Endothelial cell of umbilical vein (primary cell): ENCODE measurements at regions not wholly inside any gene's neighbourhood (a gene's known extent, or its start where the extent isn't known, plus 50 kb on each side); places are given as distances from the start of the nearest gene placed in this dataset.

ENCODE experiments used
- BruUV-seq: library from RNA; stranded (reverse); fragments of 400-500 nt; replicated peaks from 2 replicates; lab custom pipeline; 2021; lab: Mats Ljungman, UMichigan
- CTCF ChIA-PET: fragments of 300-600, 350-600 bp; sonication (Branson Sonifier 250); formaldehyde crosslinking; loops from one replicate; lab custom pipeline; 2021; ENCODE audit warnings: antibody characterized with exemption, inconsistent platforms; lab: Charles Lee
- POLR2A ChIA-PET: fragments of 300-600, 350-600 bp; sonication (Branson Sonifier 250); formaldehyde crosslinking; loops from one replicate; lab custom pipeline; 2021; ENCODE audit warnings: antibody characterized with exemption, inconsistent platforms; lab: Charles Lee
- DNase-seq: peaks from one replicate; pipeline ENCODE4 v3.0.0-alpha.2; 2011; ENCODE audit warnings: low read depth, low spot score
- FAIRE-seq: peaks from 2 replicates; lab custom pipeline; 2011; peaks lifted over from hg19 to GRCh38; lab: Jason Lieb, UNC
- H2AFZ ChIP-seq: 2 replicates; pipeline ENCODE4 v1.6.0; 2012; ENCODE audit warnings: low read depth, low read length, control low read depth, inconsistent platforms
- H3K27ac ChIP-seq: 2 replicates; pipeline ENCODE4 v1.5.1; 2011; ENCODE audit warnings: low read depth, mild to moderate bottlenecking, control low read depth, low read length, moderate library complexity; ENCODE audit not compliant: insufficient read depth
- H3K27me3 ChIP-seq, 2 experiments: 2 replicates each; pipeline versions ENCODE4 v1.6.0 to v1.6.1; 2011; ENCODE audit warnings: low read length in 2 of 2, mixed read lengths in 1 of 2; ENCODE audit not compliant: control insufficient read depth in 2 of 2, insufficient read depth in 2 of 2
- H3K36me3 ChIP-seq, 2 experiments: 2 replicates in 1 of 2; 3 replicates in 1 of 2; pipeline ENCODE4 v1.5.1; 2011; ENCODE audit warnings: low read length in 2 of 2, mild to moderate bottlenecking in 1 of 2, moderate library complexity in 1 of 2; ENCODE audit not compliant: control insufficient read depth in 2 of 2, insufficient read depth in 2 of 2; ENCODE audit errors: extremely low read depth in 1 of 2
- H3K4me1 ChIP-seq: 3 replicates; pipeline ENCODE4 v1.5.1; 2011; ENCODE audit warnings: mild to moderate bottlenecking, low read length; ENCODE audit not compliant: control insufficient read depth, insufficient read depth; ENCODE audit errors: extremely low read depth
- H3K4me2 ChIP-seq: 2 replicates; pipeline ENCODE4 v1.6.1; 2011; ENCODE audit warnings: low read length, control low read depth, mixed read lengths; ENCODE audit not compliant: insufficient read depth
- H3K4me3 ChIP-seq, 3 experiments: fragments of 200-600 bp in 1 of 3; sonication (generic), shearing (Covaris generic) in 1 of 3; replicated peaks in 1 of 3; 2 replicates each; pipeline ENCODE4 v1.5.1; 2011 to 2016; ENCODE audit warnings: control low read depth in 3 of 3, low read length in 3 of 3, mild to moderate bottlenecking in 2 of 3, inconsistent platforms in 1 of 3, low read depth in 1 of 3, moderate library complexity in 1 of 3; ENCODE audit not compliant: insufficient read depth in 1 of 3
- H3K79me2 ChIP-seq: 2 replicates; pipeline ENCODE4 v1.6.0; 2012; ENCODE audit warnings: low read length, inconsistent platforms; ENCODE audit not compliant: control insufficient read depth, insufficient read depth
- H3K9ac ChIP-seq: replicated peaks from 2 replicates; pipeline ENCODE3; 2011; ENCODE audit warnings: low read length, control low read depth; ENCODE audit not compliant: insufficient read depth; ENCODE audit errors: extremely low read depth
- H3K9me1 ChIP-seq: replicated peaks from 3 replicates; pipeline ENCODE4 v1.6.0; 2011; ENCODE audit warnings: mild to moderate bottlenecking, low read length; ENCODE audit not compliant: control insufficient read depth, insufficient read depth; ENCODE audit errors: extremely low read depth
- H3K9me3 ChIP-seq: replicated peaks from 2 replicates; pipeline ENCODE4 v1.5.1; 2012; ENCODE audit warnings: low read length, inconsistent platforms; ENCODE audit not compliant: control insufficient read depth, insufficient read depth
- H4K20me1 ChIP-seq: replicated peaks from 2 replicates; pipeline ENCODE3; 2011; ENCODE audit warnings: mild to moderate bottlenecking, low read length; ENCODE audit not compliant: control insufficient read depth, insufficient read depth; ENCODE audit errors: extremely low read depth
- EZH2 ChIP-seq: IDR thresholded peaks from 2 replicates; pipeline ENCODE4 v1.6.1; 2012; ENCODE audit warnings: borderline replicate concordance, low read depth, mild to moderate bottlenecking, moderate library complexity, low read length, inconsistent platforms; ENCODE audit not compliant: severe bottlenecking
- JUN ChIP-seq: IDR thresholded peaks from 2 replicates; pipeline ENCODE4 v1.6.1; 2011; ENCODE audit warnings: borderline replicate concordance, low read depth; ENCODE audit not compliant: insufficient read length, insufficient read depth
- POLR2AphosphoS5 ChIP-seq: IDR thresholded peaks from 2 replicates; pipeline ENCODE4 v1.6.1; 2012; ENCODE audit warnings: low read depth, mild to moderate bottlenecking, control low read depth, low read length, moderate library complexity; ENCODE audit not compliant: insufficient read depth
- dilution Hi-C: fragments of 300-500 bp; cut with MboI; formaldehyde crosslinking; loops from one replicate; pipeline ENCODE4 v1.15.0; 2019; ENCODE audit warnings: low sequenced_read_pairs; ENCODE audit not compliant: extremely low pct_ligation_motif_present
- intact Hi-C: fragments of 100-400 bp; cut with micrococcal nuclease; formaldehyde crosslinking; loops from one replicate; pipeline ENCODE4 v1.10.0; 2022
- TF ChIP-seq, protein P1 (sequence below), 2 donors: IDR thresholded peaks; 1 replicate in 1 of 2; 2 replicates in 1 of 2; pipeline ENCODE4 v1.5.1; 2011; ENCODE audit warnings: low read length in 2 of 2, mild to moderate bottlenecking in 2 of 2, moderate library complexity in 2 of 2, control low read depth in 1 of 2, inconsistent platforms in 1 of 2, low read depth in 1 of 2; ENCODE audit not compliant: insufficient read depth in 1 of 2; ENCODE audit errors: extremely low read depth in 1 of 2
- TF ChIP-seq, protein P2 (sequence below): IDR thresholded peaks from 2 replicates; pipeline ENCODE4 v1.6.1; 2011; ENCODE audit not compliant: insufficient read depth, insufficient read length

GRCh38 chr22:26902401-26903029 is 245.1 kb downstream of the MIAT start:
- TF ChIP-seq, protein P1, sequence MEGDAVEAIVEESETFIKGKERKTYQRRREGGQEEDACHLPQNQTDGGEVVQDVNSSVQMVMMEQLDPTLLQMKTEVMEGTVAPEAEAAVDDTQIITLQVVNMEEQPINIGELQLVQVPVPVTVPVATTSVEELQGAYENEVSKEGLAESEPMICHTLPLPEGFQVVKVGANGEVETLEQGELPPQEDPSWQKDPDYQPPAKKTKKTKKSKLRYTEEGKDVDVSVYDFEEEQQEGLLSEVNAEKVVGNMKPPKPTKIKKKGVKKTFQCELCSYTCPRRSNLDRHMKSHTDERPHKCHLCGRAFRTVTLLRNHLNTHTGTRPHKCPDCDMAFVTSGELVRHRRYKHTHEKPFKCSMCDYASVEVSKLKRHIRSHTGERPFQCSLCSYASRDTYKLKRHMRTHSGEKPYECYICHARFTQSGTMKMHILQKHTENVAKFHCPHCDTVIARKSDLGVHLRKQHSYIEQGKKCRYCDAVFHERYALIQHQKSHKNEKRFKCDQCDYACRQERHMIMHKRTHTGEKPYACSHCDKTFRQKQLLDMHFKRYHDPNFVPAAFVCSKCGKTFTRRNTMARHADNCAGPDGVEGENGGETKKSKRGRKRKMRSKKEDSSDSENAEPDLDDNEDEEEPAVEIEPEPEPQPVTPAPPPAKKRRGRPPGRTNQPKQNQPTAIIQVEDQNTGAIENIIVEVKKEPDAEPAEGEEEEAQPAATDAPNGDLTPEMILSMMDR (IDR thresholded peaks at IDR 0.05; ENCODE audit: extremely low read depth in 1 of 2, insufficient read depth in 1 of 2, low read depth in 1 of 2, low read length in 2 of 2) = no peak
- TF ChIP-seq JUN (no peak), POLR2AphosphoS5 (no peak), EZH2 (no peak)
- TF ChIP-seq, protein P2, sequence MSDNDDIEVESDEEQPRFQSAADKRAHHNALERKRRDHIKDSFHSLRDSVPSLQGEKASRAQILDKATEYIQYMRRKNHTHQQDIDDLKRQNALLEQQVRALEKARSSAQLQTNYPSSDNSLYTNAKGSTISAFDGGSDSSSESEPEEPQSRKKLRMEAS = no peak
- peaks cover 0 to 3% of the 10 kb centered on the region in 2 experiments for H3K27me3 ChIP-seq
- H3K79me2 ChIP-seq = no peaks in the 10 kb centered on the region
- H3K9me1 ChIP-seq = no peaks in the 10 kb centered on the region
- no peak overlapping the region for H3K4me2 ChIP-seq
- ChIA-PET POLR2A (no interaction called here), CTCF (no interaction called here)
- H4K20me1 ChIP-seq = no peaks in the 10 kb centered on the region
- H3K4me3 ChIP-seq = no peak overlapping the region
- no peaks in the 10 kb centered on the region for H3K9me3 ChIP-seq
- DNase-seq (no peak), FAIRE-seq (no peak)
- H3K27ac ChIP-seq = no peak overlapping the region
- H3K36me3 ChIP-seq = no peaks in the 10 kb centered on the region
- dilution Hi-C loops = no loop called here
- intact Hi-C loops = no loop called here
- H2AFZ ChIP-seq = no peak overlapping the region
- no peak overlapping the region for H3K9ac ChIP-seq
- no TSS peak for BruUV-seq
- H3K4me1 ChIP-seq = no peaks in the 10 kb centered on the region
